Endodermal cell (in vitro differentiated cells): ENCODE measurements at regions not wholly inside any gene's neighbourhood (a gene's known extent, or its start where the extent isn't known, plus 50 kb on each side); places are given as distances from the start of the nearest gene placed in this dataset.

Experiments used
- DNase-seq: peaks from one replicate; pipeline ENCODE4 v3.0.0-alpha.2; 2017
- H3K27ac ChIP-seq: 2 replicates; pipeline ENCODE4 v1.5.1; 2013; ENCODE audit warnings: mild to moderate bottlenecking, low read depth, low read length, moderate library complexity
- H3K27me3 ChIP-seq: 2 replicates; pipeline ENCODE4 v1.6.1; 2013; ENCODE audit warnings: mild to moderate bottlenecking, low read length, moderate library complexity; ENCODE audit not compliant: insufficient read depth, control insufficient read depth, poor library complexity, severe bottlenecking
- H3K36me3 ChIP-seq: 2 replicates; pipeline ENCODE4 v1.7.0; 2013; ENCODE audit warnings: mild to moderate bottlenecking, low read length, moderate library complexity; ENCODE audit not compliant: control insufficient read depth, insufficient read depth
- H3K4me1 ChIP-seq: one replicate; pipeline ENCODE4 v1.7.0; 2013; ENCODE audit warnings: low read length; ENCODE audit not compliant: control insufficient read depth, insufficient read depth
- H3K4me3 ChIP-seq: 2 replicates; pipeline ENCODE4 v1.5.1; 2013; ENCODE audit warnings: mild to moderate bottlenecking, low read length, moderate library complexity
- H3K9ac ChIP-seq: 2 replicates; pipeline ENCODE4 v1.6.1; 2013; ENCODE audit warnings: mild to moderate bottlenecking, low read length, moderate library complexity; ENCODE audit not compliant: poor library complexity, severe bottlenecking; ENCODE audit errors: extremely low read depth
- H3K9me3 ChIP-seq: 2 replicates; pipeline ENCODE4 v1.6.1; 2013; ENCODE audit warnings: mild to moderate bottlenecking, low read length, moderate library complexity; ENCODE audit not compliant: control insufficient read depth
- H3K27ac Mint-ChIP-seq: 2 replicates; pipeline ENCODE4 v1.8.0; 2020; ENCODE audit warnings: mixed read lengths
- H3K27me3 Mint-ChIP-seq: 2 replicates; pipeline ENCODE4 v1.8.0; 2021; ENCODE audit warnings: mild to moderate bottlenecking, mixed read lengths; ENCODE audit not compliant: insufficient read depth
- H3K36me3 Mint-ChIP-seq: 2 replicates; pipeline ENCODE4 v1.8.0; 2020; ENCODE audit warnings: low read depth, mixed read lengths
- H3K4me1 Mint-ChIP-seq: 2 replicates; pipeline ENCODE4 v1.8.0; 2020; ENCODE audit warnings: mixed read lengths
- H3K4me3 Mint-ChIP-seq: 2 replicates; pipeline ENCODE4 v1.8.0; 2020; ENCODE audit warnings: mild to moderate bottlenecking, moderate library complexity, mixed read lengths
- H3K9me3 Mint-ChIP-seq: 2 replicates; pipeline ENCODE4 v1.8.0; 2020; ENCODE audit warnings: mild to moderate bottlenecking, mixed read lengths
- CTCF ChIP-seq: fragments of 200-600 bp; sonication (generic); conservative IDR thresholded peaks from 2 replicates; pipeline ENCODE4 v1.5.0; 2021; ENCODE audit warnings: antibody characterized with exemption, mild to moderate bottlenecking
- WGBS, 2 experiments: methylation state at CpG; one replicate each; pipeline versions ENCODE4 v1.1.5 to v1.1.7; 2013; ENCODE audit warnings: missing lambda C conversion rate in 2 of 2, mixed read lengths in 1 of 2; ENCODE audit not compliant: insufficient coverage in 1 of 2, insufficient read length in 1 of 2; 5-methylcytosine and 5-hydroxymethylcytosine counted together

GRCh38 chr7:88363249-88363648, 56.6 kb upstream of the STEAP4 start:
- H3K27ac ChIP-seq = no peak overlapping the region
- no peak overlapping the region for H3K4me3 Mint-ChIP-seq
- no peak for TF ChIP-seq CTCF
- no peaks in the 10 kb centered on the region for H3K27me3 Mint-ChIP-seq
- peaks cover 7% of the 10 kb centered on the region for H3K4me1 ChIP-seq
- H3K4me1 Mint-ChIP-seq = peaks cover 45% of the 10 kb centered on the region
- no peaks in the 10 kb centered on the region for H3K9me3 Mint-ChIP-seq
- no peak overlapping the region for H3K9ac ChIP-seq
- no peaks in the 10 kb centered on the region for H3K27me3 ChIP-seq
- no peaks in the 10 kb centered on the region for H3K36me3 ChIP-seq
- H3K27ac Mint-ChIP-seq = peak overlapping the region; percentile 2
- H3K36me3 Mint-ChIP-seq = no peaks in the 10 kb centered on the region
- peaks cover 13% of the 10 kb centered on the region for H3K9me3 ChIP-seq
- no peak overlapping the region for H3K4me3 ChIP-seq
- no peak for DNase-seq
- 90 to 94% methylated on average over 4 to 7 of the region's 7 CpGs for WGBS, 2 experiments

- TF ChIP-seq CTCF = no peak
- no peak overlapping the region for H3K4me3 Mint-ChIP-seq
- no peaks in the 10 kb centered on the region for H3K27me3 ChIP-seq
- no peaks in the 10 kb centered on the region for H3K27me3 Mint-ChIP-seq
- DNase-seq = no peak
- no peaks in the 10 kb centered on the region for H3K36me3 Mint-ChIP-seq
- no peak overlapping the region for H3K27ac ChIP-seq
- H3K9me3 Mint-ChIP-seq = no peaks in the 10 kb centered on the region
- H3K27ac Mint-ChIP-seq = no peak overlapping the region
- no peaks in the 10 kb centered on the region for H3K36me3 ChIP-seq
- H3K4me1 Mint-ChIP-seq = peaks cover 38% of the 10 kb centered on the region
- H3K4me3 ChIP-seq = no peak overlapping the region
- WGBS, 2 experiments = 93 to 100% methylated on average over 1 to 5 of the region's 5 CpGs
- H3K9ac ChIP-seq = no peak overlapping the region
- peaks cover 13% of the 10 kb centered on the region for H3K9me3 ChIP-seq
- peaks cover 7% of the 10 kb centered on the region for H3K4me1 ChIP-seq
Measured at GRCh38 chr7:88361357-88361756, 54.7 kb upstream of the STEAP4 start.

GRCh38 chr7:88358881-88359280, 52.2 kb upstream of the STEAP4 start:
- Mint-ChIP-seq H3K27ac (no peak overlapping the region), H3K9me3 (no peaks in the 10 kb centered on the region)

More at GRCh38 chr7:88358881-88359280, 52.2 kb upstream of the STEAP4 start:
- no peak overlapping the region for H3K27ac ChIP-seq
- Mint-ChIP-seq H3K36me3 (no peaks in the 10 kb centered on the region), H3K4me3 (no peak overlapping the region), H3K4me1 (peaks cover 17% of the 10 kb centered on the region), H3K27me3 (peaks cover 1% of the 10 kb centered on the region)
- no peak overlapping the region for H3K9ac ChIP-seq
- peaks cover 13% of the 10 kb centered on the region for H3K9me3 ChIP-seq
- DNase-seq = no peak
- 86% methylated on average over 2 of the region's 2 CpGs; no CpG with 5 or more reads in 1 of the 2 experiments for WGBS, 2 experiments
- H3K27me3 ChIP-seq = no peaks in the 10 kb centered on the region
- H3K4me1 ChIP-seq = no peaks in the 10 kb centered on the region
- no peak overlapping the region for H3K4me3 ChIP-seq
- TF ChIP-seq CTCF = no peak
- no peaks in the 10 kb centered on the region for H3K36me3 ChIP-seq
